NCI-H510A (cell line): ENCODE measurements at regions not wholly inside any gene's neighbourhood (a gene's known extent, or its start where the extent isn't known, plus 50 kb on each side); places are given as distances from the start of the nearest gene placed in this dataset.

ENCODE experiments used
- DNase-seq: peaks from one replicate; lab custom pipeline; 2025; lab: John Stamatoyannopoulos, UW

- no peak for DNase-seq
Measured at GRCh38 chr9:91040371-91041215, 239.0 kb downstream of the SYK start.

- DNase-seq, result no peak
Measured at GRCh38 chr9:91042024-91042423, 240.4 kb downstream of the SYK start.

- no peak for DNase-seq
Measured at GRCh38 chr9:91042541-91042940, 240.9 kb downstream of the SYK start.

- DNase-seq, result no peak
Measured at GRCh38 chr9:91043056-91043810, 241.6 kb downstream of the SYK start.

- no peak for DNase-seq
Measured at GRCh38 chr9:91043811-91044175, 242.2 kb downstream of the SYK start.

GRCh38 chr9:91044354-91044753 lies 242.7 kb downstream of the SYK start:
- no peak for DNase-seq

- no peak for DNase-seq
Measured at GRCh38 chr9:91045041-91045440, 243.4 kb downstream of the SYK start.

- no peak for DNase-seq
Measured at GRCh38 chr9:91047529-91047928, 245.9 kb downstream of the SYK start.

- no peak for DNase-seq
Measured at GRCh38 chr9:91047993-91048607, 246.5 kb downstream of the SYK start.

- DNase-seq, result no peak
Measured at GRCh38 chr9:91048749-91049148, 247.1 kb downstream of the SYK start.

- DNase-seq, result no peak
Measured at GRCh38 chr9:91053824-91054223, 252.2 kb downstream of the SYK start.

- no peak for DNase-seq
Measured at GRCh38 chr9:91055845-91056244, 254.2 kb downstream of the SYK start.

GRCh38 chr9:91056486-91056885 lies 254.9 kb downstream of the SYK start:
- no peak for DNase-seq

GRCh38 chr9:91056917-91057316 lies 255.3 kb downstream of the SYK start:
- no peak for DNase-seq

GRCh38 chr9:91059713-91060112 lies 258.1 kb downstream of the SYK start:
- no peak for DNase-seq

GRCh38 chr9:91060520-91061343 lies 259.1 kb downstream of the SYK start:
- no peak for DNase-seq

- DNase-seq, result no peak
Measured at GRCh38 chr9:91061506-91061905, 259.9 kb downstream of the SYK start.

GRCh38 chr9:91062281-91062680 lies 260.7 kb downstream of the SYK start:
- no peak for DNase-seq

- DNase-seq, result no peak
Measured at GRCh38 chr9:91063471-91063870, 261.9 kb downstream of the SYK start.

GRCh38 chr9:91065231-91066041 lies 263.8 kb downstream of the SYK start:
- no peak for DNase-seq

GRCh38 chr9:91066042-91066415 lies 264.4 kb downstream of the SYK start:
- no peak for DNase-seq
